K562 (cell line): ENCODE measurements at regions not wholly inside any gene's neighbourhood (a gene's known extent, or its start where the extent isn't known, plus 50 kb on each side); places are given as distances from the start of the nearest gene placed in this dataset.

Experiments used
- ATAC-seq: fragments of 200-7000 bp; cut with Tn5 transposase; 3 replicates; pipeline ENCODE4 v1.9.1; 2020; ENCODE audit warnings: moderate library complexity
- BruUV-seq: library from RNA; stranded (reverse); fragments of 400-500 nt; replicated peaks from 2 replicates; lab custom pipeline; 2021; lab: Mats Ljungman, UMichigan
- CTCF ChIA-PET: fragments of 300-600 bp; formaldehyde crosslinking; extraction: SDS; loops from one replicate; lab custom pipeline; 2021; ENCODE audit warnings: low intra/inter-chr PET ratio; lab: Yijun Ruan, JAX
- POLR2A ChIA-PET: fragments of 300-600, 350-650 bp; sonication (Branson Sonifier 250); formaldehyde crosslinking; extraction: SDS; loops from one replicate; lab custom pipeline; 2021; ENCODE audit warnings: antibody characterized with exemption, inconsistent platforms; lab: Yijun Ruan, JAX
- DNase-seq, 4 experiments: peaks; one replicate each; pipeline versions ENCODE4 v3.0.0 to v3.0.0-alpha.2; 2011 to 2018; ENCODE audit warnings: low spot score in 3 of 4, mixed read lengths in 3 of 4; ENCODE audit errors: extremely low read depth in 1 of 4
- FAIRE-seq: peaks from 2 replicates; lab custom pipeline; 2011; peaks lifted over from hg19 to GRCh38; lab: Jason Lieb, UNC
- H2AFZ ChIP-seq: 2 replicates; pipeline ENCODE4 v1.6.0; 2011; ENCODE audit warnings: low read depth, low read length, control low read depth, inconsistent platforms
- H3K27ac ChIP-seq: fragments of 200-600 bp; 3 replicates; pipeline ENCODE4 v1.8.0; 2011; ENCODE audit warnings: low read depth, mild to moderate bottlenecking, control low read depth, inconsistent platforms, low read length, moderate library complexity, mixed read lengths; ENCODE audit errors: extremely low read depth
- H3K27me3 ChIP-seq, 2 experiments: fragments of 300-600 bp in 1 of 2; 2 replicates in 1 of 2; 3 replicates in 1 of 2; pipeline versions ENCODE4 v1.6.0 to v1.8.0; 2011; ENCODE audit warnings: inconsistent platforms in 2 of 2, low read length in 2 of 2, mild to moderate bottlenecking in 1 of 2, mixed read lengths in 1 of 2, moderate library complexity in 1 of 2; ENCODE audit not compliant: control insufficient read depth in 2 of 2, insufficient read depth in 2 of 2
- H3K36me3 ChIP-seq: fragments of 300-600 bp; 3 replicates; pipeline ENCODE4 v1.8.0; 2011; ENCODE audit warnings: mild to moderate bottlenecking, low read length, inconsistent platforms; ENCODE audit not compliant: control insufficient read depth, insufficient read depth
- H3K4me1 ChIP-seq, 2 experiments: fragments of 200-600 bp in 1 of 2; replicated peaks in 1 of 2; 2 replicates in 1 of 2; 3 replicates in 1 of 2; pipeline versions ENCODE4 v1.5.1 to v1.8.0; 2011; ENCODE audit warnings: inconsistent platforms in 2 of 2, low read length in 2 of 2, mild to moderate bottlenecking in 1 of 2, mixed read lengths in 1 of 2, moderate library complexity in 1 of 2; ENCODE audit not compliant: control insufficient read depth in 2 of 2, insufficient read depth in 2 of 2
- H3K4me2 ChIP-seq: 2 replicates; pipeline ENCODE4 v1.6.1; 2011; ENCODE audit warnings: low read length, control low read depth, inconsistent platforms, mixed read lengths; ENCODE audit not compliant: insufficient read depth
- H3K4me3 ChIP-seq: fragments of 200-600 bp; sonication (generic), shearing (Covaris generic); 2 replicates; pipeline ENCODE4 v1.5.1; 2016; ENCODE audit warnings: control low read depth, inconsistent platforms
- H3K79me2 ChIP-seq: fragments of 200-600 bp; 3 replicates; pipeline ENCODE4 v1.8.0; 2011; ENCODE audit warnings: low read length, inconsistent platforms; ENCODE audit not compliant: control insufficient read depth, insufficient read depth
- H3K9ac ChIP-seq, 2 experiments: 2 replicates each; pipeline versions ENCODE4 v1.6.0 to v1.6.1; 2011; ENCODE audit warnings: low read depth in 2 of 2, low read length in 2 of 2, control low read depth in 1 of 2, inconsistent platforms in 1 of 2, mild to moderate bottlenecking in 1 of 2, mixed read lengths in 1 of 2; ENCODE audit not compliant: insufficient read depth in 1 of 2
- H3K9me1 ChIP-seq: one replicate; pipeline ENCODE4 v1.6.0; 2011; ENCODE audit warnings: inconsistent platforms, mild to moderate bottlenecking, low read length, moderate library complexity; ENCODE audit not compliant: control insufficient read depth, insufficient read depth
- H3K9me3 ChIP-seq: replicated peaks from 2 replicates; pipeline ENCODE4 v1.5.1; 2011; ENCODE audit warnings: low read depth, low read length, inconsistent platforms; ENCODE audit not compliant: control insufficient read depth, insufficient read depth
- H4K20me1 ChIP-seq: replicated peaks from 2 replicates; pipeline ENCODE4 v1.6.1; 2011; ENCODE audit warnings: low read length, inconsistent platforms, mixed read lengths; ENCODE audit not compliant: control insufficient read depth, insufficient read depth
- COPS2 ChIP-seq: fragments of 450-650 bp; conservative IDR thresholded peaks from 2 replicates; pipeline ENCODE4 v1.6.1; 2016; ENCODE audit warnings: mild to moderate bottlenecking, moderate library complexity
- IRF9 ChIP-seq: fragments of 450-650 bp; IDR thresholded peaks from 2 replicates; pipeline ENCODE4 v1.6.1; 2016; ENCODE audit warnings: missing biosample characterization, missing genetic modification characterization
- KDM4B ChIP-seq, 2 experiments: fragments of 450-650 bp in 1 of 2; sonication (generic) in 1 of 2; IDR thresholded peaks; 2 replicates each; pipeline ENCODE4 v1.6.1; 2016 to 2017; ENCODE audit warnings: borderline replicate concordance in 2 of 2, antibody characterized with exemption in 1 of 2, low read depth in 1 of 2, mild to moderate bottlenecking in 1 of 2
- L3MBTL2 ChIP-seq: fragments of 450-650 bp; IDR thresholded peaks from 2 replicates; pipeline ENCODE4 v1.6.1; 2016; ENCODE audit warnings: mild to moderate bottlenecking, moderate library complexity
- MAFF ChIP-seq: IDR thresholded peaks from 2 replicates; pipeline ENCODE4 v1.6.1; 2012; ENCODE audit warnings: low read length, improper control_type of control experiment
- MYBL2 ChIP-seq, 2 experiments: fragments of 450-650 bp in 1 of 2; sonication (generic) in 1 of 2; formaldehyde crosslinking in 1 of 2; IDR thresholded peaks; 2 replicates each; pipeline versions ENCODE4 v1.6.1 to v1.8.1; 2017 to 2022; ENCODE audit warnings: borderline replicate concordance in 1 of 2, inconsistent platforms in 1 of 2, low read depth in 1 of 2, mild to moderate bottlenecking in 1 of 2, missing genetic modification reagents in 1 of 2, moderate library complexity in 1 of 2
- POLR2A ChIP-seq: fragments of 450-650 bp; conservative IDR thresholded peaks from 2 replicates; pipeline ENCODE4 v1.6.1; 2016
- POLR2G ChIP-seq: fragments of 200-400 bp; formaldehyde crosslinking; IDR thresholded peaks from 2 replicates; pipeline ENCODE4 v1.6.1; 2017; ENCODE audit warnings: low read depth, mild to moderate bottlenecking, antibody characterized with exemption, low read length, moderate library complexity
- REST ChIP-seq, 2 experiments: fragments of 450-650 bp; formaldehyde crosslinking in 1 of 2; IDR thresholded peaks; 2 replicates each; pipeline versions ENCODE4 v1.4.0 to v1.6.1; 2014 to 2020; ENCODE audit warnings: mild to moderate bottlenecking in 2 of 2, borderline replicate concordance in 1 of 2, low read depth in 1 of 2
- TCF7L2 ChIP-seq: fragments of 150-350 bp; IDR thresholded peaks from 2 replicates; pipeline ENCODE4 v1.6.1; 2016; ENCODE audit warnings: low read depth, mild to moderate bottlenecking, low read length, moderate library complexity
- ZNF75A ChIP-seq: fragments of 450-650 bp; formaldehyde crosslinking; IDR thresholded peaks from 2 replicates; pipeline ENCODE4 v1.4.0; 2020; ENCODE audit warnings: mild to moderate bottlenecking
- ZSCAN29 ChIP-seq: fragments of 450-650 bp; IDR thresholded peaks from 2 replicates; pipeline ENCODE4 v1.6.1; 2017
- WGBS: fragments of 100-300 bp; shearing (Covaris generic); methylation state at CpG from one replicate; pipeline ENCODE4 v1.1.6; 2016; ENCODE audit warnings: low coverage, mixed read lengths; ENCODE audit not compliant: insufficient coverage; ENCODE audit errors: missing lambda C conversion rate; 5-methylcytosine and 5-hydroxymethylcytosine counted together
- in situ Hi-C: fragments of 300-500 bp; cut with MboI; formaldehyde crosslinking; loops from 4 replicates; pipeline ENCODE4 v1.15.0; 2018; ENCODE audit warnings: inconsistent platforms, mixed read lengths
- intact Hi-C: fragments of 100-400 bp; cut with micrococcal nuclease; formaldehyde crosslinking; loops from 2 replicates; pipeline ENCODE4 v1.14.2; 2022

- H3K9me1 ChIP-seq: no peaks in the 10 kb centered on the region
- no peak for FAIRE-seq
- H3K36me3 ChIP-seq: no peaks in the 10 kb centered on the region
- DNase-seq: no peak
- intact Hi-C loops: no loop called here
- POLR2A ChIA-PET: no interaction called here
- no peak for ATAC-seq
- in situ Hi-C loops: no loop called here
- CTCF ChIA-PET: no interaction called here
- H3K9ac ChIP-seq: no peak overlapping the region
- no peaks in the 10 kb centered on the region for H3K9me3 ChIP-seq
- no peaks in the 10 kb centered on the region for H3K4me1 ChIP-seq
- no peaks in the 10 kb centered on the region for H3K79me2 ChIP-seq
- H3K4me3 ChIP-seq: no peak overlapping the region
- no peak overlapping the region for H3K4me2 ChIP-seq
- no peak overlapping the region for H3K27ac ChIP-seq
- no TSS peak for BruUV-seq
- WGBS: 0% methylated on average over 1 of the region's 1 CpG
- H2AFZ ChIP-seq: no peak overlapping the region
- no peaks in the 10 kb centered on the region for H4K20me1 ChIP-seq
- H3K27me3 ChIP-seq: no peaks in the 10 kb centered on the region
- TF ChIP-seq ZNF75A (CRISPR knock-in tag): no peak
- TF ChIP-seq COPS2: no peak
- no peak for TF ChIP-seq REST (IDR thresholded peaks at IDR 0.05; ENCODE audit: borderline replicate concordance)
- no peak for TF ChIP-seq REST (CRISPR knock-in tag; IDR thresholded peaks at IDR 0.05; ENCODE audit: low read depth)
- no peak for TF ChIP-seq MAFF
- TF ChIP-seq MYBL2 (IDR thresholded peaks at IDR 0.05; ENCODE audit: low read depth): no peak
- no peak for TF ChIP-seq MYBL2 (CRISPR knock-in tag; IDR thresholded peaks at IDR 0.05; ENCODE audit: borderline replicate concordance)
- no peak for TF ChIP-seq KDM4B (IDR thresholded peaks at IDR 0.05; ENCODE audit: borderline replicate concordance in 2 of 2, low read depth in 1 of 2)
- TF ChIP-seq ZSCAN29: no peak
- TF ChIP-seq POLR2A: no peak
- no peak for TF ChIP-seq IRF9 (tag)
- TF ChIP-seq POLR2G: no peak
- no peak for TF ChIP-seq L3MBTL2
- no peak for TF ChIP-seq TCF7L2
Measured at GRCh38 chr5:105501315-105501714, 1938.7 kb upstream of the NUDT12 start.
